Tibial nerve (tissue), 4 donors: ENCODE measurements at regions not wholly inside any gene's neighbourhood (a gene's known extent, or its start where the extent isn't known, plus 50 kb on each side); places are given as distances from the start of the nearest gene placed in this dataset.

Experiments
- CTCF ChIP-seq, 5 experiments: fragments of 200-600 bp in 3 of 5; fragments of 450-650 bp in 2 of 5; sonication (generic) in 3 of 5; IDR thresholded peaks; one replicate each; pipeline ENCODE4 v1.5.1; 2016 to 2019; ENCODE audit warnings: antibody characterized with exemption in 5 of 5, mild to moderate bottlenecking in 3 of 5, moderate library complexity in 2 of 5
- EP300 ChIP-seq, 2 donors: sonication (generic); formaldehyde crosslinking; IDR thresholded peaks; one replicate each; pipeline ENCODE4 v1.6.1; 2017; ENCODE audit warnings: antibody characterized with exemption in 2 of 2, mild to moderate bottlenecking in 1 of 2

GRCh38 chr6:2360716-2361115, 115.3 kb upstream of the GMDS start:
- TF ChIP-seq CTCF (IDR thresholded peaks at IDR 0.05), result no peak
- TF ChIP-seq EP300 (IDR thresholded peaks at IDR 0.05), result no peak
